GM12865 (cell line): ENCODE measurements at regions not wholly inside any gene's neighbourhood (a gene's known extent, or its start where the extent isn't known, plus 50 kb on each side); places are given as distances from the start of the nearest gene placed in this dataset.
"Not testable (repeated sequence)": the region's sequence is repeated elsewhere in the genome, so short reads cannot be mapped to it uniquely, and the experiment has no call there.

ENCODE experiments used
- DNase-seq: peaks from one replicate; pipeline ENCODE4 v3.0.0; 2010; ENCODE audit warnings: low read depth
- H3K4me3 ChIP-seq: 2 replicates; pipeline ENCODE4 v1.5.1; 2011; ENCODE audit warnings: mild to moderate bottlenecking, low read depth, low read length, control low read depth
- TF ChIP-seq, protein P1 (sequence below): IDR thresholded peaks from 2 replicates; pipeline ENCODE4 v1.5.1; 2011; ENCODE audit warnings: low read length, control low read depth, low read depth, inconsistent platforms; ENCODE audit not compliant: insufficient read depth; ENCODE audit errors: missing control alignments

DNA sequence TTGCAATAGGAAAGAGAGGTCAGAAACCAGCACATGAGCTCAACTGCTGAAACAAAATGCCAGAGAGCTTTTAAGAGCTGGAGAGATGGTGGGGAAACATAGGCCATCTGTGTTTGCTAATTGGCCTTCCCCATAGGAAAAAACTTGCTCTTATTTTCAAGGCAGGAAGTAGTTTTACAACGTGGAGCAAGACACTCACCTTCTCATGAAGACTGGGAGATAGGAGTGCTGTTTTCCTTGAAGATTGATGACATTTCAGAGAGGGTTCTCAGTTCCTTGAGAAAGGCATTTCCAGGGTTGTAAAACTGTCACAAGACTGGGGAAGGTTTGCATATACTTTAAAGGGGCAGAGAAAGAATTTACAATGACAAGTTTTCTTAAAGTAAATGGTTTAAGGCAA lies 586.3 kb upstream of the RAG2 start:
- no peak for DNase-seq
- H3K4me3 ChIP-seq, result no peak overlapping the region
- TF ChIP-seq, protein P1, sequence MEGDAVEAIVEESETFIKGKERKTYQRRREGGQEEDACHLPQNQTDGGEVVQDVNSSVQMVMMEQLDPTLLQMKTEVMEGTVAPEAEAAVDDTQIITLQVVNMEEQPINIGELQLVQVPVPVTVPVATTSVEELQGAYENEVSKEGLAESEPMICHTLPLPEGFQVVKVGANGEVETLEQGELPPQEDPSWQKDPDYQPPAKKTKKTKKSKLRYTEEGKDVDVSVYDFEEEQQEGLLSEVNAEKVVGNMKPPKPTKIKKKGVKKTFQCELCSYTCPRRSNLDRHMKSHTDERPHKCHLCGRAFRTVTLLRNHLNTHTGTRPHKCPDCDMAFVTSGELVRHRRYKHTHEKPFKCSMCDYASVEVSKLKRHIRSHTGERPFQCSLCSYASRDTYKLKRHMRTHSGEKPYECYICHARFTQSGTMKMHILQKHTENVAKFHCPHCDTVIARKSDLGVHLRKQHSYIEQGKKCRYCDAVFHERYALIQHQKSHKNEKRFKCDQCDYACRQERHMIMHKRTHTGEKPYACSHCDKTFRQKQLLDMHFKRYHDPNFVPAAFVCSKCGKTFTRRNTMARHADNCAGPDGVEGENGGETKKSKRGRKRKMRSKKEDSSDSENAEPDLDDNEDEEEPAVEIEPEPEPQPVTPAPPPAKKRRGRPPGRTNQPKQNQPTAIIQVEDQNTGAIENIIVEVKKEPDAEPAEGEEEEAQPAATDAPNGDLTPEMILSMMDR, result no peak

DNA sequence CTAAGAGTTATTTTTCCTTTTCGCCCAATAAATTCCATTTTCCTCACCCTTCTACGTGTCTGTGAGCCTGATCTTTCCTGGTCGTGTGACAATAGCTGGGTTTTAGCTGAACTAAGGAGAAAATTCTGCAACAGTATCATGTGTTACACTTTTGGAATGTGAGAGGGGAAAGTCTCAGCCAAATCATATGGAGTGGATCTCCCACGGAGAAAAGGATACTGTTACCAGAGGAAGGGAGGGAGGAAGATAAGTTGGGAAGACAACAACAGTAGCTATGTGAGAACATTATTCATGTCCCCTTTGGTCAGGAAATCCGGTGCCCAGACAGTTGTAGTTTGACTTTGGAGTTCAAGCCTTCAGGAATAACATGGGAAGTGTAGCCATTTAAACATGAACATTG lies 584.0 kb upstream of the RAG2 start:
- no peak for DNase-seq
- TF ChIP-seq, protein P1, result no peak
- H3K4me3 ChIP-seq, result no peak overlapping the region

DNA sequence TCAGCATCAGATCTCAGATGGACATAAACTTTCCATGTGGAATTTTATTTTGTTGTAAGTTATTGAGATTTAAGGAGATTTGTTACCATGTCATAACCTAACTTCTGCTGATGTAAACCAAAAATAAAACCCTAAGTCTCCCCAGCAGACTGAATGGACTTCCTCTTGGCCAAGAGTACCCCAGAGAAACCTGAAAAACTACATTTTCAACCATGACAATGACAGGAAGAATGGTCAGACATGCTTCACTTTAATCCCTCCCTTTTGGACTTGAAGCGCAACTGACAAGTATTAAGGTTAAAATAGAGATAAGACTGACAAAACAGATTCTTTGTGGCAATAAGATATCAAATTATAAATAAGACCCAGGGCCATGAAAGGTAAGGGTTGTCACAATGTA lies 579.7 kb upstream of the RAG2 start:
- no peak overlapping the region for H3K4me3 ChIP-seq
- no peak for DNase-seq

DNA sequence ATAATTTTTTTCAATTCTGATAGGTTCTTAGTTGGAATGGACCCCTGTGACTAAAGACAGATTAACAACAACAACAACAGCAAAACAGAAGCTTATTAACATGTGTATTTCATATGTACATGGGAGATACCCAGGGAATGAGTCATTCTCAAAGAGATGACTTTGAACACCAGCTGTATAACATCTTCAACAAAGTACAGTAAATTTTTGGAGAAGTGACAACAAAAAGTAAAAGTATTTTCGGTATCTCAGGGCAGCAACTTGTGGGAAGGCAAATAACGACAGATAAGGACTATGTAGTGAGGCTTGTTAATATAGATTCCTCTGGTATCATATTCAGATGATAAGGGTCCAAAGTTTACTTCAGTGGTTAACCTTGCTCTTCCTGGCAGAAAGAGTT lies 573.4 kb upstream of the RAG2 start:
- no peak overlapping the region for H3K4me3 ChIP-seq
- no peak for DNase-seq
- TF ChIP-seq, protein P1, result no peak

More for the DNA sequence above, 579.7 kb upstream of the RAG2 start:
- TF ChIP-seq, protein P1, result no peak

DNA sequence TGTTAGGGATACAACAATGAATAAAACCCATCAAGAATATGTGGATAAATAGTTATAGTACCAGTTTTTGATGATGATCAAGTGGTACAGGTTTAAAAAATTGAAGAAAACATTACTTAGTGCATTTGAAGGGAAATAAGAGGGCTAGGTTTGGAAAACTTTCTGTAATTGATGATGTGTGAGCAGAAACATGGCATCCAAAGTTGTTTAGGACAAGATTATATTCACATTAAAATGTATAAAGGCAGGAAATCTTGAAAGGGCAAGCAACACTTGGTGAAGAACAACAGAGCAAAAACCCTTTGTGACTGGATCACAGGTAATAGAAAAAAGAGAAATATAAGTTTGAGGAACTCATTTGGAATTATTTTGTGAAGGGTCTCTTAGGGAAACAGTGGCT lies 572.3 kb upstream of the RAG2 start:
- no peak overlapping the region for H3K4me3 ChIP-seq
- TF ChIP-seq, protein P1, result no peak
- no peak for DNase-seq

DNA sequence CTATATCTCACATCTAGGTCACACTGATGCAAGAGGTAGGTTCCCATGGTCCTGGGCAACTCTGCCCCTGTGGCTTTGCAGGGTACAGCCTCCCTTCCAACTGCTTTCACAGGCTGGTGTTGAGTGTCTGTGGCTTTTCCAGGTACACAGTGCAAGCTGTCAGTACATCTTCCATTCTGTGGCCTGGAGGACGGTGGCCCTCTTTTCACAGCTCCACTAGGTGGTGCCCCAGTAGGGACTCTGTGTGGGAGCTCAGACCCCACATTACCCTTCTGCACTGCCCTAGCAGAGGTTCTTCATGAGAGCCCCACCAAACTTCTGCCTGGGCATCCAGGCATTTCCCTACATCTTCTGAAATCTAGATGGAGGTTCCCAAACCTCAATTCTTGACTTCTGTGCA lies 547.4 kb upstream of the RAG2 start:
- not testable (repeated sequence) for H3K4me3 ChIP-seq

DNA sequence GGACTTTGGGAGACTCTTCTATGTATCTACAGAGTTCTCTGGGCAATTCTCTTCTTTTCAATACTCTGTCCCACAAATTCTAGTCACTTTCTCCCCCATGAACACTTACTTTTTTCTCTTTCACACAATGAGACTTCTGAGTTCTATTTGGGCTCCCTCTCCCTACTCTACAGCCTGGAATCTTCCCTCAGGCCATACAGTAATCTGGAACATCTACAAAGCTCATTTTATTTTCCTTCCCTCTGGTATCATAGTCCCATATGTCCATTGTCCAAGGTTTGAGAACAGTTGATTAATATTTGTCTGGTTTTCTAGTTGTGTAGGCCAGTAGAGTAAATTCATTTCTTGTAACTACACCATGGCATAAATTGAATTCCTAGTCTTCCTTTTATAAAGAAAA lies 544.6 kb upstream of the RAG2 start:
- TF ChIP-seq, protein P1, result no peak
- no peak for DNase-seq
- no peak overlapping the region for H3K4me3 ChIP-seq

More for the DNA sequence above, 547.4 kb upstream of the RAG2 start:
- DNase-seq, result not testable (repeated sequence)

DNA sequence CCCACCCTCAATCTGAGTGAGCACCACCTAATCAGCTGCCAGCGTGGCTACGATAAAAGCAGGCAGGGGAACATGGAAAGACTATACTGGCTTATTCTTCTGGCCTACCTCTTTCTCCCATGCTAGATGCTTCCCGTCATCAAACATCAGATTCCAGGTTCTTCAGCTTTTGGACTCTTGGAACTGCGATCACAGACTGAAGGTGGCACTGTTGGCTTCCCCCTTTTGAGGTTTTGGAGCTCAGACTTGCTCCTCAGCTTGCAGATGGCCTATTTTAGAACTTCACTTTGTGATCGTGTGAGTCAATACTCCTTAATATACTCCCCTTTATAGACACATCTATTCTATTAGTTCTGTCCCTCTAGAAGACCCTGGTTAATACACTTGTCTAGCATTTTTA lies 543.7 kb upstream of the RAG2 start:
- H3K4me3 ChIP-seq, result no peak overlapping the region
- TF ChIP-seq, protein P1, result no peak
- DNase-seq, result no peak

DNA sequence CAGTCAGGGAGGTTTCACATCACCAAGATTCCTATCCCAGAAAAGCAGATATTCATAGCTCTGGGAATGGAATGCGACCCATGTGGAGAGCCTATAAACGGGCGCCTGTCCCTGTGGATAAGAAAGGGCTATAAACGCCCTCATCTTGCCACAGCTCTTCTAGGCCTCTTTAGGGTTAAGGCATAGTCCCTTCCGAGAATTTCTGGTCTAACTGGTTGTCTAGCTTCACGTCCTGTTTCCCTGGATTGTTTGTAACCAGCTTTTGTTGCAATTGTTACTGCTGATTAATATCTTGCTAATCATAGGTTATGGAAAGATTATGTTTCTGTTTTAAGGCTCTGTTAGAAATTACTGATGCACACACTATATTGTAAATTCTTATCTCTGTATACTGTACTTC lies 537.6 kb upstream of the RAG2 start:
- DNase-seq, result not testable (repeated sequence)

More for the DNA sequence above, 537.6 kb upstream of the RAG2 start:
- H3K4me3 ChIP-seq, result not testable (repeated sequence)
